SKM-1 treated with dmso at 0.1 percent for 144 hours (cell line): ENCODE measurements at regions not wholly inside any gene's neighbourhood (a gene's known extent, or its start where the extent isn't known, plus 50 kb on each side); places are given as distances from the start of the nearest gene placed in this dataset.
"Not testable (repeated sequence)": the region's sequence is repeated elsewhere in the genome, so short reads cannot be mapped to it uniquely, and the experiment has no call there.

ENCODE experiments used
- DNase-seq: peaks from one replicate; lab custom pipeline; 2025; ENCODE audit not compliant: unreplicated experiment; lab: John Stamatoyannopoulos, UW

DNA sequence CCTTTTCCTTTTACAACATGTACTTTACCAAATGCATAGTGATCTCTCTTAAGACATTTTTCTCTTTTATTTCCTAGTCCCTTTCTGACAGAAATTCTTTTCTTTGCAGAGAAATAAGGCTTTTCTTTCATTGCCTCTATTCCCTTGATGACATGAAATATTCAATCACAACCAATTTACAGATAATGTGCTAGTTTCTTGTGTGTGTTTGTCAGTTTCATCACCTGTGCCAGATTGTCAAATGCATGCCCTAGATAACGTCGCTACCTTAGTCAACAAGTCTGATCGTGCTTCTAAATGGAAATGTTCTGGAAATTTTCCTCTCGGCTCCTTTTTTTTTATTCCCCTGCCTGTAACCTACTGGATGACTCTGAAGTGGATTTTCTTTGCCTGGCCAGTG, 478.1 kb downstream of the KLF5 start:
- no peak for DNase-seq

- DNase-seq: no peak
These were observed 476.5 kb downstream of the KLF5 start for GRCh38 chr13:73535341-73535740.

GRCh38 chr13:73532987-73533510, 474.2 kb downstream of the KLF5 start:
- DNase-seq: no peak

DNA sequence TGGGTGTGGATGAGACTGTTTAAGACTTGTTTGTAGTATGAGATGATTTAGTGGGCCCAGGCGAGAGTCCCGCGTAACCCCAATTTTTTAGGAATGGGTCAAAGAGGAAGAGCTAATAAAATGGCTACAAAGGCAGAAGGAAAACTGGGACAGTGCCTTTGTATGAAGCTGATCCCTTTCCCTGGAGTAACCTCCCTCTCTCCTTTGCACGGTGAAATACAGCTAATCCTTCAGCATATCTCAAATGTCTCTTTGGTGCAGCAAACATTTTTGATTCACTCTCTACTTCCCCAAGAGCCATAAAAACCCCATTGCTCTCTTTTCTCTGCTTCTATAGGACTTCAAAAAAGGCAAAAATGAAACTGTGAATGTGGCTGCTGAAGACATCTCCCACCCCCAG, 473.8 kb downstream of the KLF5 start:
- no peak for DNase-seq

DNA sequence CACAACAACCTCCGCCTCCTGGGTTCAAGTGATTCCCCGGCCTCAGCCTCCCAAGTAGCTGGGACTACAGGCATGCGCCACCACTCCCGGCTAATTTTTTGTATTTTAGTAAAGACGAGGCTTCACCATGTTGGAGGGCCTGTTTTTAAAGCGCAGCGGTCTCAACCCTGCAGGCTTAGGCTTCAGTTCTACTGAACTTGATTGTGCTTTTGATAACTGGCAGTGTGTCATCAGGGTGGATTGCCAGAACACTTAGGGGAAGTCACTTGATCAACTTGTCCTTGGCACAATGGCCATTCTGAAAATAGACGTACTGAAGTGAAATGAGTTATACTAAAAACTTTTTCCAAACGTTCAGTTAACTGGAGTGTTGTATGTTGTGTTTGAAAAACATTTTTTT, 472.2 kb downstream of the KLF5 start:
- no peak for DNase-seq

DNA sequence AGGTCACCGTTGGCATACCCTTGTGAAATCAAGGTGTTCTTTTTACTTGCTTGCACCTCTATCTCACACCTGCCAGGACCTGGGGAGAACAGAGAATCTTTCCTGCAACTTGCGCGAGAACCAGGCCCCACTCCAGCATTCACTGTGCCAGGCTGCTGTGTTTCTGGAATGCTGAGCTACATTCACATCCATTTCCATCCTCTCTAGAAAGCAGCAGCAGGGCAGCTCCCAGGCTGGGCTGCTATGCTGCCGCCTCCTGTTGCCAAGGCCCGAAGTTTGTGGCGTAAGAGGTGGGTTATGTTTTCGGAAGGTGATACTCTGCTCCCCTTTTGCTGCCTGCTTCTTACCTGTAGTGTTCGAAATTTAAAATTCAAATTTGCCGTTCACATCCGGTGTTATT, 464.1 kb downstream of the KLF5 start:
- no peak for DNase-seq

DNA sequence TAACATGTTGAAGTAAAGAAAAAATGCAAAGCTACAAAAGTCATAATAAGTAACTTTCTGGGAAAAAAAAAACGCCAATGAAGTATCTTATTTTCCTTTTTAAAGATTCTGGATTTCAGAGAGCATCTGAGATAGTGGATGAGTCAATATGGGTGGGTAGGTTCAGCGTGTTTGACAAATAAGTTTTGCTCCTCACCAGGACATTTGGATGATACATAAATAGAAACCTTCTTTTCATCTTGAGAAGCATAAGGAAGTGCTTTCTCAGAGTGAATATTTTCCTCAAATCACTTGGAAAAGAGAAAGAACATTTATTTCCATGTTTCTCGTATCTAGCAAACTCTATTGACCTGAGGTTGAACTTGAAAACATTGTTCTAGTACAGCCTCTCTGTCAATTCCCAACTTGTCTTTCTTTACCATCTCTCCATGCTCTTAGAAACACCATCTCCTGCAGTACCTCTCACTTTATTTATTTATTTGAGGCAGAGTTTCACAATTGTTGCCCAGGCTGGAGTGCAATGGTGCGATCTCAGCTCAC, 463.2 kb downstream of the KLF5 start:
- no peak for DNase-seq

DNA sequence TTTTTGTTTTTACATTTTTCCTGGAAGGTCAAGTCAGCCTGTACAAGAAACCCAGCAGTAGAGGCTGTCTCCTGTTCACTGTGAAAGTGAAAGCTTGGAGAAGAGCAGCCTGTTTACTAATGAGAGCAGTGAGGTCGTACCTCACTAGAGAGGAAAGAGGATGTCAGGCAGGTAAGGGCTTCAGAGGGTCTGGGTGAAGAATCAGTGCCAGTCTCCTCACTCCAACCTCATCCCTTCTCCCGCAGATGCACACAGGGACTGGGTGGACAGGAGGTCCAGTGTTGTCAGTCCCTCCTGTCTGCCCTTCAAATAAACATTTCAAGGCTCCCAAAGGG, 462.5 kb downstream of the KLF5 start:
- no peak for DNase-seq

DNA sequence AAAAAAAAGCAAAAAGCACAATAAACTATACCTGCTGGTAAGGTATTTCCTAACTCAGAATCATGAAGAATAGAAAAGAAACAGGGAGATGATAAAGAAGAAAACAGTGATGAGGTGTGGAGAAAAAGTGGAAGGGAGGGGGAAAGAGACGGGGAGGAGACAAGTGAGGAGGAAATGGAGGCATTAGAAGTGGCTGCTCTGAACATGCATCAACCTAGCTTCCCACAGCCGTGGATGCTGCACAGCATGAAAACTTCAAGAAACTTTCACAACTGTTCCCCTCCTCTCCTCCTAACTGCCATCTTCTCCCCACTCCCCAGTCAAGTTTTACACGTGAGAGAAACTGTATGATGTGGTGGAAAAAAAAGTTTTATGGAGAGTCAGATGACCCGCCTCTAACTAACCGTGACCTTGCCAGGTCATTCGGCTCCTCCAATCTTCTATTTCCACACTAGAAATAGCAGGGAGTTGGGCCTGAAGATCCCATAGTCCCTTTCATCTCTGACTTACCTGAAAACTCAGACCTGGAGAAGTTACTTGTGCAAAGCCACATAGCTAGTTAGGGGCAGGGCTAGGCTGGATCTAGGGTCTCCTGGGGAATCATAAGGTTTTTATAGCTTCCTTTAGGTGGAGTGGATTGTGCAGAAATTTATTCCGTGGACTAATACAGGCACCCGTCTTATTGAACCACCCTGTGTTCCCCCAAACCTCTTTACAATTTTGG, 461.9 kb downstream of the KLF5 start:
- no peak for DNase-seq

- DNase-seq: not testable (repeated sequence)
These were observed 461.3 kb downstream of the KLF5 start for GRCh38 chr13:73520135-73520534.

- no peak for DNase-seq
These were observed 460.8 kb downstream of the KLF5 start for GRCh38 chr13:73519396-73520116.

- DNase-seq: no peak
These were observed 459.0 kb downstream of the KLF5 start for GRCh38 chr13:73517766-73518165.

DNA sequence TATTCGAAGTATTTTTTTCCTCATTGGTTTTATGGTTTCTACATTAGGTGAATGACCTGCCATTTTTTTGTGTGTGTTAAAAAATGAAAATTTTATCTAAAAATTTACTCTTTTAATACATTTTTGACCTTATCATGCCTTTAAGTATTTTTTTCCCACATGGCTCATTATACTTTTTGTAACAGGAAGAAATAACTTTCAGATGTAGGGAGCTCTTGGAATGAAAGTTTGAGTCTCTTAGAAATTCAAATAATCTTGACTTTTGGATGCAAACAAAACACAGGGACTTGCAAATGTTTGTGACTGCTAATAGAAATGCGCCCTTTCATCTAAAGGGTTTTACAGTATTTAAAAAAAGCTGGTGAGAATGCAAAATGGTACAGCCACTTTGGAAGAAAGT, 457.9 kb downstream of the KLF5 start:
- no peak for DNase-seq

DNA sequence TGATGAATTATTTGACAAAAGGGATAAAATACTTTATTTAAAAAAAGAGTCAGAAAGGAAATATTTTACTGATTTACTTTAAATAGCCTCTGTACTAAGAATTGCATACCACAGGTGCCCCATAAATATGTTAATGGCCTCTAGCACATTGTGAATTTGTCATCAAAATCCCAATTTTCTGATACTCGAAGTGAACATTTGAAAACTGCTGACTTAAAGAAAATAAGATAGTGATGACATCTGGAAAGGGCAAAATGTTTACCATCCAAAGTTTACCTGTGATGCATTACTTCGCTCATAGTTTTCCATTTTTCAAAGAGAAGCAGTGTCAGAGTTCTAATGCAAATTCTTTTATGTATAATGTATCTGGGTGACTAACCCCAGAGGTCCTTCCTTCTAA, 455.4 kb downstream of the KLF5 start:
- DNase-seq: no peak

GRCh38 chr13:73513751-73514150, 454.9 kb downstream of the KLF5 start:
- DNase-seq: no peak

GRCh38 chr13:73508841-73509240, 450.0 kb downstream of the KLF5 start:
- DNase-seq: no peak

DNA sequence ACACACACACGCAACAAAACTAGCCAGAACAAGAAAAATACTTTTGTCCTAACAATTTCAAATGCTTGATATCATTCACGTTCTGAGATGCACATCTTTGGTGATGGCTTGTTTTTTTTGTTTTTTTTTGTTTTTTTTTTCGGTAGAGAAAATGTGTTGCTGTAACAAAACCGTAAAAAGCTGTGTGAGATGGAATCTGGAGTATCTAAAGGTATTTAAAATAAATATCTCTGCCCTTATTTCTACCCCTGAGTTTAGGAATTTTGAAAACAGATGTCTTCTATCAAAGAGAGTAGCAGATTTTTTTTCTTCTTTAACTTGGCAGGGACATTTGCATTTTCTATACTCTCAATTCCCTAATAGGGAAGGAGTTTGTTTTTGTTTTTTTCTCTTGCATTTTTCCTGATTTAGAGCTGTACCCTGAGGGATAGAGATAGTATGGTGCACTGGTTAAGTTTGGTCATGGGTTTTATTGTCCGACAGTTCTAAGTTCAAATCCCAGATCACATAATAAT, 446.6 kb downstream of the KLF5 start:
- DNase-seq: no peak

GRCh38 chr13:73499695-73500094, 440.9 kb downstream of the KLF5 start:
- DNase-seq: no peak

- DNase-seq: no peak
These were observed 438.6 kb downstream of the KLF5 start for GRCh38 chr13:73497430-73497829.

DNA sequence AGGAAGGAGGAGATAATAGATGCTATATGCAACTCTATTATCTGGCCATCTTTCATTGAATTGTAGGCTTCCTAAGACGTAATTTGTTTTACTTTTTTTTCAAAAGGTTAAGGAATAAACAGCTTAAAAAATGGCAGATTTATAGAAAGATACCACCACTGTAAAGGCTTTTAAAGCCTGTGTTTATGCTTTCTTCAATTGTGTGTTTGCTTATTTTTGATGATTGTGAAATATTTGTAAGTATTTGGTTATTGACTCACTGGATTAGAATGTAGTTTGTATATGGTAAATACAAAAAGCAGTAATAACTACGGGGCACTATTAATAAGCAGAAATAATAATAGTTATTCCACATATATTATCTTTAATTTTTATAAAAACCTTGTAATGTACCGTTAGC, 437.9 kb downstream of the KLF5 start:
- no peak for DNase-seq

- no peak for DNase-seq
These were observed 434.0 kb downstream of the KLF5 start for GRCh38 chr13:73492811-73493210.

GRCh38 chr13:73482556-73482955, 423.8 kb downstream of the KLF5 start:
- no peak for DNase-seq
